Natural killer cell (primary cell): ENCODE measurements at regions not wholly inside any gene's neighbourhood (a gene's known extent, or its start where the extent isn't known, plus 50 kb on each side); places are given as distances from the start of the nearest gene placed in this dataset.

Source experiments
- ATAC-seq, 3 donors: fragments of 150-1000 bp in 2 of 3; fragments of 200-7000 bp in 1 of 3; cut with Tn5 transposase; 1 replicate in 1 of 3; 2 replicates in 2 of 3; pipeline ENCODE4 v1.10.0; 2021; ENCODE audit warnings: mild to moderate bottlenecking in 2 of 3, moderate library complexity in 2 of 3
- DNase-seq, 2 donors: peaks; one replicate each; pipeline versions ENCODE4 v3.0.0 to v3.0.0-alpha.2; 2013 to 2021; ENCODE audit warnings: mixed read lengths in 1 of 2
- H3K27ac ChIP-seq: one replicate; pipeline ENCODE4 v1.5.1; 2013; ENCODE audit warnings: mild to moderate bottlenecking, low read length
- H3K27me3 ChIP-seq: one replicate; pipeline ENCODE4 v1.6.1; 2013; ENCODE audit warnings: low read length; ENCODE audit not compliant: control insufficient read depth, insufficient read depth
- H3K36me3 ChIP-seq: one replicate; pipeline ENCODE4 v1.6.1; 2013; ENCODE audit warnings: low read length; ENCODE audit not compliant: control insufficient read depth, insufficient read depth
- H3K4me1 ChIP-seq: one replicate; pipeline ENCODE4 v1.6.1; 2013; ENCODE audit warnings: low read length; ENCODE audit not compliant: control insufficient read depth, insufficient read depth
- H3K4me3 ChIP-seq: one replicate; pipeline ENCODE4 v1.5.1; 2013; ENCODE audit warnings: low read length
- H3K9me3 ChIP-seq: one replicate; pipeline ENCODE4 v1.6.1; 2013; ENCODE audit warnings: low read length; ENCODE audit not compliant: control insufficient read depth, insufficient read depth
- H3K27ac Mint-ChIP-seq, 2 donors: one replicate each; pipeline ENCODE4 v1.8.0; 2022; ENCODE audit warnings: mild to moderate bottlenecking in 2 of 2, mixed read lengths in 2 of 2, moderate library complexity in 1 of 2
- H3K27me3 Mint-ChIP-seq, 2 donors: one replicate each; pipeline ENCODE4 v1.8.0; 2022; ENCODE audit warnings: low read depth in 2 of 2, mixed read lengths in 2 of 2
- H3K36me3 Mint-ChIP-seq: one replicate; pipeline ENCODE4 v1.8.0; 2022; ENCODE audit warnings: mixed read lengths
- H3K4me1 Mint-ChIP-seq, 2 donors: one replicate each; pipeline ENCODE4 v1.8.0; 2022; ENCODE audit warnings: mixed read lengths in 2 of 2
- H3K4me3 Mint-ChIP-seq: one replicate; pipeline ENCODE4 v1.8.0; 2022; ENCODE audit warnings: mild to moderate bottlenecking, moderate library complexity, mixed read lengths
- H3K9me3 Mint-ChIP-seq, 2 donors: one replicate each; pipeline ENCODE4 v1.8.0; 2022; ENCODE audit warnings: mixed read lengths in 2 of 2
- CTCF ChIP-seq: fragments of 200-600 bp; IDR thresholded peaks from one replicate; pipeline ENCODE4 v1.8.0; 2022; ENCODE audit warnings: antibody characterized with exemption
- WGBS: methylation state at CpG from one replicate; pipeline ENCODE4 v1.1.7; 2013; ENCODE audit warnings: missing lambda C conversion rate; ENCODE audit not compliant: insufficient coverage; 5-methylcytosine and 5-hydroxymethylcytosine counted together
- intact Hi-C: fragments of 100-400 bp; cut with micrococcal nuclease; formaldehyde crosslinking; loops from one replicate; pipeline ENCODE4 v1.14.2; 2022

GRCh38 chr20:60658681-60659080 lies 593.4 kb upstream of the CDH4 start:
- Mint-ChIP-seq H3K27me3 (peaks cover 9 to 15% of the 10 kb centered on the region in 2 donors), H3K4me1 (no peaks in the 10 kb centered on the region), H3K27ac (no peak overlapping the region), H3K4me3 (no peak overlapping the region), H3K36me3 (no peaks in the 10 kb centered on the region), H3K9me3 (no peaks in the 10 kb centered on the region)
- no peaks in the 10 kb centered on the region for H3K9me3 ChIP-seq
- no peaks in the 10 kb centered on the region for H3K27me3 ChIP-seq
- 79% methylated on average over 13 of the region's 13 CpGs for WGBS
- intact Hi-C loops, result no loop called here
- H3K4me3 ChIP-seq, result no peak overlapping the region
- no peaks in the 10 kb centered on the region for H3K4me1 ChIP-seq
- ATAC-seq, result no peak
- no peak for DNase-seq
- H3K36me3 ChIP-seq, result no peaks in the 10 kb centered on the region
- no peak overlapping the region for H3K27ac ChIP-seq
- no peak for TF ChIP-seq CTCF

GRCh38 chr20:60659240-60659639 lies 592.8 kb upstream of the CDH4 start:
- Mint-ChIP-seq H3K36me3 (no peaks in the 10 kb centered on the region), H3K9me3 (no peaks in the 10 kb centered on the region), H3K27ac (no peak overlapping the region), H3K27me3 (peaks cover 9 to 15% of the 10 kb centered on the region in 2 donors), H3K4me1 (no peaks in the 10 kb centered on the region), H3K4me3 (no peak overlapping the region)
- ATAC-seq, result no peak
- H3K4me3 ChIP-seq, result no peak overlapping the region
- no peaks in the 10 kb centered on the region for H3K36me3 ChIP-seq
- DNase-seq, result no peak
- WGBS, result 91% methylated on average over 7 of the region's 8 CpGs
- TF ChIP-seq CTCF, result no peak
- no peaks in the 10 kb centered on the region for H3K27me3 ChIP-seq
- intact Hi-C loops, result no loop called here
- H3K4me1 ChIP-seq, result no peaks in the 10 kb centered on the region
- H3K9me3 ChIP-seq, result no peaks in the 10 kb centered on the region
- H3K27ac ChIP-seq, result no peak overlapping the region

- H3K27ac ChIP-seq, result no peak overlapping the region
- no peaks in the 10 kb centered on the region for H3K27me3 ChIP-seq
- H3K9me3 ChIP-seq, result no peaks in the 10 kb centered on the region
- no peaks in the 10 kb centered on the region for H3K36me3 ChIP-seq
- H3K4me3 ChIP-seq, result no peak overlapping the region
- Mint-ChIP-seq H3K27me3 (peaks cover 0 to 2% of the 10 kb centered on the region in 2 donors), H3K4me1 (no peaks in the 10 kb centered on the region), H3K27ac (no peak overlapping the region), H3K4me3 (no peak overlapping the region), H3K9me3 (no peaks in the 10 kb centered on the region), H3K36me3 (no peaks in the 10 kb centered on the region)
- intact Hi-C loops, result no loop called here
- no peak for TF ChIP-seq CTCF
- no peak for ATAC-seq
- no peak for DNase-seq
- H3K4me1 ChIP-seq, result no peaks in the 10 kb centered on the region
- WGBS, result 67% methylated on average over 3 of the region's 3 CpGs
Measured at GRCh38 chr20:60662307-60662706, 589.8 kb upstream of the CDH4 start.

GRCh38 chr20:60664106-60664505 lies 588.0 kb upstream of the CDH4 start:
- Histone ChIP-seq H3K27ac (no peak overlapping the region), H3K36me3 (no peaks in the 10 kb centered on the region), H3K4me3 (no peak overlapping the region), H3K27me3 (no peaks in the 10 kb centered on the region), H3K9me3 (no peaks in the 10 kb centered on the region), H3K4me1 (no peaks in the 10 kb centered on the region)
- intact Hi-C loops, result no loop called here
- Mint-ChIP-seq H3K36me3 (no peaks in the 10 kb centered on the region), H3K27me3 (peaks cover 0 to 2% of the 10 kb centered on the region in 2 donors), H3K27ac (no peak overlapping the region), H3K4me3 (no peak overlapping the region), H3K9me3 (no peaks in the 10 kb centered on the region), H3K4me1 (no peaks in the 10 kb centered on the region)
- ATAC-seq (no peak), DNase-seq (no peak)
- TF ChIP-seq CTCF, result no peak
- 88% methylated on average over 5 of the region's 5 CpGs for WGBS
